Ramos (cell line): ENCODE measurements at regions not wholly inside any gene's neighbourhood (a gene's known extent, or its start where the extent isn't known, plus 50 kb on each side); places are given as distances from the start of the nearest gene placed in this dataset.
"Not testable (repeated sequence)": the region's sequence is repeated elsewhere in the genome, so short reads cannot be mapped to it uniquely, and the experiment has no call there.

ENCODE experiments used
- in situ Hi-C: fragments of 300-500 bp; cut with MboI; formaldehyde crosslinking; loops from one replicate; pipeline ENCODE4 v1.14.3; 2022; ENCODE audit warnings: low sequenced_read_pairs; ENCODE audit not compliant: unreplicated experiment

DNA sequence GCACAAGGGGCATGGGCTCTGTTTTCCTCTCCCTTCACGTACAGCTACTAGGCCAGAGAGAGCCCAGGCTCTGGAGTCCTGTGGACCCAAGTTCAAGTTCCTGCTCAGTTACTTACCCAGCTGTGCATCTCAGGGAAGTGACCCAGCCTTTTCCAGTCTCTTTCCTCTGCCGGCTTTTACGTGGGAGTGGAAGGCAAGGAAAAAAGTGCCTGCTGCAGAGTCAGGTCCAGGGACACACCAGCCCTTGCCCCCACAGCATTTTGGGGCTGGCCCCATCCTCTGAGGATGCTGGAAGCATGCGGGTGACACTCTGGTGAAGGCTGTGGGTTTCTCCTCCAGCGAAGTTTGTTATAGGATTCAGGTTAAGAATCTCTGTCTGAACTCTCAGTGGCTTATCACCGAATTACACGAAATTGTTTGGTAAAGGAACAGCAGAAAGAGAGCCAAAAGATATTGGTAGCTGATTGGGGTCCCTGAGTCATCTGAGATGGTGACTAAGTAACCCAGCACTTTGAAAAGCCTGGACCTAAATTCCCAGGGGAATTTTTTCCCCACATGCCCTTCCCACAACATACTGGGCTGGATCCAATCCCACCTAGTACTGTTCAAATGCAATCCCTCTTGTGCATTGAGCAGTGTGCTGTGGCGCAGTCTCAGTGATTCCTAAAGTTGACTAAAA lies 424.3 kb downstream of the RPS24 start:
- in situ Hi-C loops, result no loop called here

- in situ Hi-C loops, result no loop called here
Observed at GRCh38 chr10:78458983-78459638, 425.4 kb downstream of the RPS24 start.

DNA sequence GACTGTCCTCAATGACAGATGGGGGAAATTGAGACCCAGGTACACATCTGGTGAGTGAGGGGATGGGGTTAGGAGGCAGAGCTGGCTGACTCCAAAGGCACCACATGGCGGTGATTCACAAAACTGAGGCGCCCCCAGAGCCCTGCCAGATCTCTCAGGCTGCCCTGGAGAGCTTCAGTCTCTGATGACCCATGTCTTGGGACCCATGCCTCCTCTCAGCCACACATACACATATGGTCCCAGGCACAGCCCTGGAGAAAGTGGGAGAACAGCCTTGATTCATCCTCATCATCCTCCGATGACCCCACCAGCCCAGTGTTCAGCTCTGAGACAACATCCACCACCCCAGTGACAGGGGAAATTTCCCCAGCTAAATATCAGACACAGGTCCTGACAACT lies 426.0 kb downstream of the RPS24 start:
- in situ Hi-C loops, result no loop called here

- in situ Hi-C loops, result no loop called here
Observed at GRCh38 chr10:78460204-78460603, 426.5 kb downstream of the RPS24 start.

DNA sequence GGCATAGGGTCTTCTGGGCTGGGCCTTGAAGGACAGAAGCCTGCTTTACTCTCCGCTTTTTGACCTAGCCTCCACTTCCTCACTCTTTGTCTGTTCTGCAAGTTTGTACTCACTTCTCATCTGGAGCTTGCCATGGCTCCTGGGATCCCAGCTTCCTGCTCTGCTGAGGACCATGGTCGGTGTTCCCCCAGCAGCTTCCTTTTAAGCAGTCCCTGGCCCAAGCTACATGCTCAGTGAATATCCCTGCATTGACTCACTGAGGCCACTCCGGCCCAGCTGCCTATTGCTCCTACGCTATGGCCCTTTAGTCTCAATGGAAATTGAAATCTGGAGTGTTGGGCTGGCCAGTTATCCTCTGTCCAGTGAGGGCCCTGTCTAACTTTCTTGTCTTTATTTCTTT lies 427.7 kb downstream of the RPS24 start:
- in situ Hi-C loops, result no loop called here

DNA sequence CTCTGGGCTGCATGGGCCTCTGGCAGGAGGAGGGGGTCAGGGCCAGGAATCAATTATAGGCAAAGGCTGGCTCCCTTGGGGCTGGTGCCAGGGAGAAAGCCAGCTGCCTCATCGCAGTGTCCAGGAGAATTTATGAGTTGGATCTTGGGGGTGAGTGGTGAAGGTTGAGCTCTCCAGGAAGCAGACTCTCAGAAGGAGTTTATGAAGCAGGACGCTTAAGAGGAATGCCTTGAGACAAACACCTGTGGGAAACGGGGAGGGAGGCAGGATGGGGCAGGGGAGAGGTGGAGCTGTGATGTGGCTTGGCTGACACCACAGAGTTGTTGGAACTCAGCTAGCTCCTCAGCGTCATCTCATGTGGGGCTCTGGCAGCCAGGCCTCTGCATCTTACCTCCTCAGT lies 428.5 kb downstream of the RPS24 start:
- in situ Hi-C loops, result no loop called here

DNA sequence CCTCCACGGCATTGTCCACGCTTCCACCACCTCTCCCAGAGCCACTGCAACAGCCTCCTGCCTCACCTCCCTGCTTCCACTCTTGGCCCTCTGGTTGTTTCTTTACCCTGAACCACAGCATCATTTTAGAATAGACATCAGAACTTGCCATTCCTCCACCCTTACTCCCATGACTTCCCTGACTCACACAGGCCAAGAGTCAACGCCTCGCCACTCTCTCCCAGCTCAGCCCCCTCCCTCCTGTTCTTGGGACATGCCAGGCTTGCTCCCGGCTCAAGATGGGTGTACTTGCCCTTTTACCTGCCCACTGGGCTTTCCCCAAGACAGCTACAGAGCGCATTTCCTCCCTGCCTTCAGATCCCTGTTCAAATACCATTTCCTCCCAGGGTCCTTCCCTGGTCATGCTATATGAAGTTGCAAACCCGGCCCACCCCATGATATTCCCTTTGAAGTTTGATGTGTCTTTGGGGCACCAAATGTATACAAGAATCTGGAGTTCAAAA lies 429.1 kb downstream of the RPS24 start:
- in situ Hi-C loops, result no loop called here

GRCh38 chr10:78464118-78464855 lies 430.6 kb downstream of the RPS24 start:
- in situ Hi-C loops, result no loop called here

- in situ Hi-C loops, result no loop called here
Observed at GRCh38 chr10:78464856-78465267, 431.2 kb downstream of the RPS24 start.

- in situ Hi-C loops, result no loop called here
Observed at GRCh38 chr10:78465431-78465830, 431.8 kb downstream of the RPS24 start.

DNA sequence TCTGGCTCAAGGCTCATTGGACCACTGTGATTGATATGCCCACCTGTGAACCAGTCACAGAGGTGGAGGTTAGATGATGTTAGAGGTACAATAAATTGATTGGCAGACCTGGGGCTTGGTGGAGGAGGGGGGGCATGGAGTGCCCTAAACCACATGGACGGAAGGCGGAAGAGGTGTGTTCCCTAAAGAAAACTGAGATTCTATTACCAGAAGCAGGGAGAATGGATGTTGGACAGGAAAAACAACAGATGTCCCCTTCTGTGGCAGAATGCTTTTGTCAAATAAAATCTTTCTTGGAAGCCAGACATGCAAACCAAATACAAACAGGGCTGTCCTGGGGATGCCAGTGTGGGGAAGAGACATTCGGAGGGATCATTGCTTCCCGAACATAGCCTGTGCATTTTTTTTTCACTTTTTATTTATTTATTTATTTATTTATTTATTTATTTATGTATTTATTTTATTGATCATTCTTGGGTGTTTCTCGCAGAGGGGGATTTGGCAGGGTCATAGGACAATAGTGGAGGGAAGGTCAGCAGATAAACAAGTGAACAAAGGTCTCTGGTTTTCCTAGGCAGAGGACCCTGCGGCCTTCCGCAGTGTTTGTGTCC lies 433.9 kb downstream of the RPS24 start:
- in situ Hi-C loops, result no loop called here

- in situ Hi-C loops, result not testable (repeated sequence)
Observed at GRCh38 chr10:78468731-78469130, 435.1 kb downstream of the RPS24 start.

DNA sequence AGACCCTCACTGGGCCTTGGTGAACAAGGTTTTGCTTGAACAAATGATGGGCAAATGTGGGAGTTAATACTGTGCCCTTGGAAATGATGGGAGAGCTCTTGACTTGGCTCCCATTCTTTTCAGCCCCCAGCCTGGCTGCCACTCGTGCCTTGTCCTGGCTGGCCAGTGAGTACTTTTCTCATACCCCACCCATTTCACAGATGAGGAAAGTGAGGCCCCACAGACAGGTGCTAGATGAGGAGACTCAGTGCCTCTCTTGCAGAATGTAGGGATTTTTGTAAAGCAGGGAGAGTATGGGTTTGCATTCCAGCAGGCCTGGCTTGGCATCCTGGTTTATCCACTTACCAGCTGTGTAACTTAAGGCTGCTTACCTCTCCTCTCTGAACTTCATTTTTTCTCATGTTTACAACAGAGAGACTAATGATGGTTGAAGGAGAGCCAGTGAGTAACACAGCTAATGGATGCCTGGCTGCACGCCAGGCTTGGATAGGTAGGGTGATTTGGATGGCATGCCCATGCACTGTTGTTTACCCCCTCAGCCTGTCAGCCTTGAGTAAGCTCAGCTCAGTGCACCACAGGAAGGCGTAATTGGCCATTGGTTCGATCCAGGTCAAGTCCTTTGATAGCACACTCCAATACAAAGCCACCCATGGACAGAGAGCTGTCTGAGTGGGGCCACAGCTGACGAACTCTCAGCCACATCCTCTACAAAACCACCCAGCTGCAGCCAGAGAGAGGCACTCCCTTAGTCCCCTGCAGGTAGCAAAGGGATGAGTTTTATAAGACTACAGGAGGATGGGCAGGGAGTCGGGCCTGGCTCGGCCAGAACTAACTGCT lies 436.8 kb downstream of the RPS24 start:
- in situ Hi-C loops, result no loop called here

DNA sequence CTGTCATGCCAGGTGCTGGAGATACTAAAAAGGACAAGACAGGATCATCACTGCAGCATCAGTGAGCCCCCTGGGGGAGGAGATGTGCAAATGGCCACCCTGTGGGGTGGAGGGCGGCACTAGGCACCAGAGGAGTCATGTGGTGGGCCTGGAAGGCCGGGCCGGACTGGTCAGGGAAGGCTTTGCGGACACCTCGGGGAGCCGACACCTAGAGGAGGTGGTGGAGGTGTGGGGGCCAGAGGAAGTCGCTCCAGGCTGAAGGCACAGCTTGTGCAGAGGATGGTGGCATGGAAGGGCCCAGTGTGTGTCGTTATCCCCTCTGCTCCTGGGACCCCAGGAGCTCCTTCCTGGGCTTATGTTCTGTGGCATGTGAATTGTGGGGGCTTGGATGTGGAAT lies 437.7 kb downstream of the RPS24 start:
- in situ Hi-C loops, result no loop called here

GRCh38 chr10:78471723-78472550 lies 438.3 kb downstream of the RPS24 start:
- in situ Hi-C loops, result no loop called here

DNA sequence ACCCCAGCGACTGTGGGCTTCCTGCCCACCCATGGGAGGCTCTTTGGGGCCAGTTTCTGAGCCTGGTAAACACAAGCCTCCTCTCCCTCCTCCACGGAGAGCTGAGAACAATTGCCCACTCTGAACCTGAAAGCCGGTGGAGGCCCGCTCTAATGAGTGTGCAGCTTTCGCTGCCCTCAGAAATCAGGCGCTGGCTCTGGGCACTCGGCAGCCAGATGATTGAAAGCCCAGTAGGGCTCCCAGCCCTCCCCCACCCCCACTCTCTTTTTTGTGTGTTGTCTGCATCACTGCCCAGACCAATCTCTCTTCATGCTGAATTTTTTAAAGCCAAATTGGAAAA lies 438.9 kb downstream of the RPS24 start:
- in situ Hi-C loops, result no loop called here

GRCh38 chr10:78473006-78473405 lies 439.3 kb downstream of the RPS24 start:
- in situ Hi-C loops, result no loop called here

DNA sequence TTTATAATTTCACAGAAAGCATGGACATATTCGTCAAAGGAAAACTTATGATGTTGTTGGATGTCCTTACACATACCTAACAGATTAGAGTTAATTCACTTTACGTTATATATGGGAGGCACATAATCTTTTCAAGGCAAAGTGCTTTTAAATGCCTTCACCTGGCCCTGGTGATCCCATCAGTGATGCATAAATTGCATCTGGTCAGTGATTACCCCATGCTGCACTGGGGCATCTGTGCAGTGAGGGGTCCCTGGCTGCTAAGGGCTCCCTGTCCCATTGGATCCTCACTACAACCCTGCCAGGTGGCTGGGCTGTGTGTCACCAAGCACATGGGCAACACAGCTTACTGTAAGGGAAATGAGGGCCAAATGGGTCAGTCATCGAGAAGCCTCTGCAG lies 441.1 kb downstream of the RPS24 start:
- in situ Hi-C loops, result no loop called here

GRCh38 chr10:78475437-78475836 lies 441.8 kb downstream of the RPS24 start:
- in situ Hi-C loops, result no loop called here
